Esophagus squamous epithelium (tissue), 5 donors: ENCODE measurements at regions not wholly inside any gene's neighbourhood (a gene's known extent, or its start where the extent isn't known, plus 50 kb on each side); places are given as distances from the start of the nearest gene placed in this dataset.
A peak's percentile ranks its signal among the peaks of the same experiment; 100 is the strongest.

Experiments
- DNase-seq: peaks from one replicate; lab custom pipeline; 2025; lab: John Stamatoyannopoulos, UW
- H3K27ac ChIP-seq, 4 donors: fragments of 200-600 bp; sonication (generic); one replicate each; pipeline ENCODE4 v1.5.1; 2016 to 2019; ENCODE audit warnings: mild to moderate bottlenecking in 1 of 4
- H3K27me3 ChIP-seq, 4 donors: fragments of 200-600 bp; sonication (generic); 1 replicate in 3 of 4; 2 replicates in 1 of 4; pipeline versions ENCODE4 v1.5.1 to v1.6.0; 2017 to 2021; ENCODE audit warnings: antibody characterized with exemption in 1 of 4
- H3K36me3 ChIP-seq, 3 donors: fragments of 200-600 bp; sonication (generic); one replicate each; pipeline ENCODE4 v1.5.1; 2016 to 2019
- H3K4me1 ChIP-seq, 3 donors: fragments of 200-600 bp; sonication (generic); one replicate each; pipeline ENCODE4 v1.5.1; 2017 to 2019
- H3K4me3 ChIP-seq, 4 donors: fragments of 200-600 bp; sonication (generic); 1 replicate in 3 of 4; 2 replicates in 1 of 4; pipeline ENCODE4 v1.5.1; 2016 to 2019; ENCODE audit warnings: mild to moderate bottlenecking in 2 of 4, moderate library complexity in 1 of 4
- H3K9me3 ChIP-seq, 3 donors: fragments of 200-600 bp; sonication (generic); one replicate each; pipeline ENCODE4 v1.5.1; 2016 to 2019
- POLR2A ChIP-seq, 4 donors: fragments of 450-650 bp; IDR thresholded peaks; one replicate each; pipeline ENCODE4 v1.6.1; 2017; ENCODE audit warnings: antibody characterized with exemption in 4 of 4, mild to moderate bottlenecking in 4 of 4, moderate library complexity in 3 of 4
- WGBS, 2 donors: methylation state at CpG; one replicate each; pipeline ENCODE4 v1.1.5; 2018; 5-methylcytosine and 5-hydroxymethylcytosine counted together
- intact Hi-C: fragments of 100-400 bp; cut with DNase I; formaldehyde crosslinking; loops from one replicate; pipeline ENCODE4 v1.15.0; 2022
- TF ChIP-seq, protein P1 (sequence below), 6 experiments: fragments of 450-650 bp in 4 of 6; fragments of 200-600 bp in 2 of 6; sonication (generic) in 2 of 6; IDR thresholded peaks; one replicate each; pipeline ENCODE4 v1.5.1; 2016 to 2019; ENCODE audit warnings: antibody characterized with exemption in 6 of 6, mild to moderate bottlenecking in 4 of 6, moderate library complexity in 4 of 6
- donor health status: DM: yes; HTN: yes; CAD: no.

DNA sequence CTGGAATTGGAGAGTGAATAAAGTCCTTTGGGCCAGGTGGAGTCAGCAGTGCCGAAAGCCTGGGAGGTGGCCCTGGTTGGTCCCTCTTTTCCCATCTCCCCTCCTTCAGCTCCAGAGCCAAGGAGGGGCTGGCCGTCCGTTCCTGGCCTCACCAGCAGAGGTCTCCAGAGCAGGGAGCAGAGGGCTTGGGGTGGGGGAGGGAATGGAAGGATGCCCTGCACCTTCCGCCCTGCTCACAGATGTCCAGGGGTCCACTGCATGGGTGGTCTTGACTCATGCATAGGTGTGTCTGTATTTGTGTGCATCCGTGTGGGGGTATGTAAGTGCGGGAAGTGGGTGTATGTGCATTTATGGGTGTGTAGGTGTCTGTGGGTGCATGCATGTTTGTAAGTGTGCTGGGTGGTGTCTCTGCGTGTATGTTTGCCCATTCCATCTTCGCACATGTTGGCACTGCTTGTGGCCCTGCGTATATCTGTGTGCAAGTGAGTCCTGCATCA is 201.8 kb downstream of the ZFP36L2 start:
- Histone ChIP-seq H3K9me3 (peaks cover 0 to 22% (median 6%) of the 10 kb centered on the region in 3 donors), H3K27me3 (no peaks in the 10 kb centered on the region), H3K4me3 (no peak overlapping the region), H3K27ac (peak overlapping the region in 1 of 4 donors; percentile 43), H3K36me3 (no peaks in the 10 kb centered on the region), H3K4me1 (peaks cover 0 to 32% (median 14%) of the 10 kb centered on the region in 3 donors)
- no peak for TF ChIP-seq POLR2A (IDR thresholded peaks at IDR 0.05)
- TF ChIP-seq, protein P1, sequence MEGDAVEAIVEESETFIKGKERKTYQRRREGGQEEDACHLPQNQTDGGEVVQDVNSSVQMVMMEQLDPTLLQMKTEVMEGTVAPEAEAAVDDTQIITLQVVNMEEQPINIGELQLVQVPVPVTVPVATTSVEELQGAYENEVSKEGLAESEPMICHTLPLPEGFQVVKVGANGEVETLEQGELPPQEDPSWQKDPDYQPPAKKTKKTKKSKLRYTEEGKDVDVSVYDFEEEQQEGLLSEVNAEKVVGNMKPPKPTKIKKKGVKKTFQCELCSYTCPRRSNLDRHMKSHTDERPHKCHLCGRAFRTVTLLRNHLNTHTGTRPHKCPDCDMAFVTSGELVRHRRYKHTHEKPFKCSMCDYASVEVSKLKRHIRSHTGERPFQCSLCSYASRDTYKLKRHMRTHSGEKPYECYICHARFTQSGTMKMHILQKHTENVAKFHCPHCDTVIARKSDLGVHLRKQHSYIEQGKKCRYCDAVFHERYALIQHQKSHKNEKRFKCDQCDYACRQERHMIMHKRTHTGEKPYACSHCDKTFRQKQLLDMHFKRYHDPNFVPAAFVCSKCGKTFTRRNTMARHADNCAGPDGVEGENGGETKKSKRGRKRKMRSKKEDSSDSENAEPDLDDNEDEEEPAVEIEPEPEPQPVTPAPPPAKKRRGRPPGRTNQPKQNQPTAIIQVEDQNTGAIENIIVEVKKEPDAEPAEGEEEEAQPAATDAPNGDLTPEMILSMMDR (IDR thresholded peaks at IDR 0.05) = peak; percentile 55 to 85 (median 72)
- DNase-seq = no peak
- 37 to 45% methylated on average over 7 to 9 of the region's 9 CpGs for WGBS, 2 donors
- intact Hi-C loops = no loop called here

DNA sequence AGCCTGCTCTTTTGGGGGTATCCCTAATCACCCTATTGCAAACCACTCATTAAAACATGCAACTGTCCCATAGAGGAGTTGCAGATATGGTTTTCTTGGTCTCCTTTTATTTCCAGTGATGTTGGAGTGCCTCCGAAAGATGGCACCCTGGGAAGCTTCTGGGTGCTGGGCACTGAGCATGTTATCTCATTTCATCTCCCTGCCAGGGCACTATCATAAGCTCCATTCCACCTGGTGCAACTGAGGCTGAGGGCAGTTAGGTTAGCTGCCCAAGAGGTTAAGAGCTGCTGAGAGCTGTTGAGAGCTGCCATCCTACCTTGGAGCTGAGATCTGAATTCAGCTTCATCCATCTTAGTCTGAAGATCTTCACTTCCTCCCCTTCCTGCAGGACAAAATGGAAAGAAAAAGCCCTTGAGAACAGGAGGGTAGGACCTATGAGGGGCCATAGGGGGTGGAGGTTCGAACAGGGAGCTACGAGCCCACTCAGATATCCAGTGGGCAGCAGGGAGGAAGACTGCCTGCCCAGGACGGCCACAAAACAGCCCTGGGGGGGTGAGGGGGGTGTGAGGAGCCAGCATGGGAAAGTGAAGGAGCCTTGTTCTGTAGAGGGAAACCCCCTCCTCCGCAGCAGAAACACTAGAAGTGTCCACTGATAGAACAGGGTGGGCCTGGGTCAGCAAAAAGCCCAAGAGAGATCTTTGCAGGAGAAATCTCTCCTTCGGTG is 202.5 kb downstream of the ZFP36L2 start:
- Histone ChIP-seq H3K36me3 (no peaks in the 10 kb centered on the region), H3K4me3 (no peak overlapping the region), H3K27me3 (no peaks in the 10 kb centered on the region), H3K27ac (peak overlapping the region in 1 of 4 donors; percentile 30), H3K4me1 (peaks cover 6 to 38% (median 14%) of the 10 kb centered on the region in 3 donors), H3K9me3 (peaks cover 0 to 22% (median 6%) of the 10 kb centered on the region in 3 donors)
- WGBS, 2 donors = 74 to 85% methylated on average over 5 to 6 of the region's 6 CpGs
- intact Hi-C loops = no loop called here
- TF ChIP-seq POLR2A (IDR thresholded peaks at IDR 0.05) = no peak
- DNase-seq = no peak

DNA sequence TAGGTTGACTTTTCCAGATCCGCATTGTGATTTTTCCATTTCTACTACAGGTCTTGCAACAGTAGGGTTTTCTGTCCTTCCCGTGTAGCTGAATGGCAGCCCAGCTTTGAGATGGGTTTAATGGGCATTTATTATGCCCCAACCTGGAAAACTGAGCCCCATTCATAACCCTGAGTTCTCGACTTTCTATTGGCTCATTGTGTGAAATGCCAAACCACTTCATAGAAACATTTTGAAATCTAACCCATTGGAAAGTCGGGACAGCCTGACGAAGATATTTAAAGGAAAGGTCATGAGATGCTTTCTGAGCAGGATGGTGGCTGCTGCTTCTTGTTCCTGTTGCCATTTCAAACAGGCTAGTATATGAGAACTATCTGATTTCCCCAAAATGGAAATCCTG is 203.5 kb downstream of the ZFP36L2 start:
- DNase-seq = no peak
- Histone ChIP-seq H3K4me3 (no peak overlapping the region), H3K9me3 (peaks cover 0 to 22% (median 6%) of the 10 kb centered on the region in 3 donors), H3K27ac (no peak overlapping the region), H3K4me1 (peaks cover 17 to 48% (median 23%) of the 10 kb centered on the region in 3 donors), H3K27me3 (no peaks in the 10 kb centered on the region), H3K36me3 (no peaks in the 10 kb centered on the region)
- TF ChIP-seq, protein P1 (IDR thresholded peaks at IDR 0.05) = no peak
- no peak for TF ChIP-seq POLR2A (IDR thresholded peaks at IDR 0.05)
- intact Hi-C loops = no loop called here
- 80 to 85% methylated on average over 5 of the region's 5 CpGs for WGBS, 2 donors

DNA sequence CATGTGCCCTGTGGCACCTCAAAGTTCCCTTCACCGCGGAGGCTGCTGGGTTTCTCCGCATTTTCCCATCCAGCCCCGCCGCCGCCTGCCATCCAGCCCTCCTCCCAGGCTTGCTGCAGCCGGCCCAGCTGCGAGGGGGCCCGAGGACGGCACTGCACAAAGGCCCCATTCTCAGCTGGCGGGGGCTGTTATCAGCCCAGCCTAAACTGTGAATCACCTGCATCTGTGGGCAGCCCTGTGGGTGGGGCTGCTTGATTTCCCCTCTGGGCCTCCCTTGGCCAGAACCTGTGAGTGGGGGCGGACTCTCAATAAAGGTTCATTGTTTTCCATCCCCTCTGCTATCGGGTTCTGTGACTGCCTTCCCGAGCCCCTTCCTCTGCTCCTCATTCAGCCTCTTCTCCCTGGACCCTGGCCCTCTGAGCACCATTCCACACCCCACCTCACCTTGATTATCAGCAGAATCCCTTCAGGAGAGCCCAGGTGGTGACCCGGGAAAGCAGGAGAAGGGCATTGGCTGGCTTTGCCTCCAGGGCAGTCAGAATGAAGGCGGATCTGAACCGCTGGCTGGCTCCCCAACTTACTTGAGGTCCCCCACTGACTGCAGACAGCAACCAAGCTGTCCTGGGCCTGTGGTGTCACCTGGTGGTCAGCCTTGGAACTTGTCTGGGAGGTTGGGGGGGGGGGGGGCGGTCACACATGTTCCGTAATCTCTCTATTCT is 204.5 kb downstream of the ZFP36L2 start:
- intact Hi-C loops = no loop called here
- Histone ChIP-seq H3K4me3 (no peak overlapping the region), H3K36me3 (no peaks in the 10 kb centered on the region), H3K27me3 (no peaks in the 10 kb centered on the region), H3K9me3 (peaks cover 0 to 22% (median 6%) of the 10 kb centered on the region in 3 donors), H3K4me1 (peaks cover 16 to 41% (median 18%) of the 10 kb centered on the region in 3 donors), H3K27ac (no peak overlapping the region)
- no peak for TF ChIP-seq POLR2A (IDR thresholded peaks at IDR 0.05)
- TF ChIP-seq, protein P1 (IDR thresholded peaks at IDR 0.05) = peak in 4 of 6 experiments; percentile 18 to 77 (median 42)
- DNase-seq = no peak
- 90 to 91% methylated on average over 6 to 12 of the region's 19 CpGs for WGBS, 2 donors

DNA sequence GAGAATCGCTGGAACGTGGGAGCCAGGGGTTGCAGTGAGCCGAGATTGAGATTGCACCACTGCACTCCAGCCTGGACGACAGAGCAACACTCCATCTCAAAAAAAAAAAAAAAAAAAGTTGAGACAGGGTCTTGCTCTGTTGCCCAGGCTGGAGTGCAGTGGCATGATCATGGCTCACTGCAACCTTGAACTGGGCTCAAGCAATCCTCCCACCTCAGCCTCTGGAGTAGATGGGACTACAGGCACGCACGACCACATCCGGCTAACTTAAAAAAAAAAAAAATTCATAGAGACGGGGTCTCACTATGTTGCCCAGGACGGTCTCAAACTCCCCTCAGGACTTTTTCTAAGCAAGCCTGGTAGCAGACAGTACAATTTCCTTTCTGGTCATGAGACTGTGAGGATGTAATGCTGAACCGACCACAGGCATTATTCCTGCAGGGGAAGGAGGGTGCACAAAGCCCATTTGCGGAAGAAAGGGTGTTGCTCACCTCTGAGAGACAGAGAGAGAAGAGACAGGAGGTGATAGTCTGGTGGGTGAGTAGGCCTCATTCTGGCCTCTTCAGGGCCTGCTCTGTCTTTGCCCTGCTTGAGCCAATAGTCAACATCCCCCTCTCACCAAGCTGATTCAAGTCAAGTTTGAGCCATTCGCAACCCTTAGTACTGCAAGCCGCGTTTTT is 205.3 kb downstream of the ZFP36L2 start:
- TF ChIP-seq POLR2A (IDR thresholded peaks at IDR 0.05) = no peak
- TF ChIP-seq, protein P1 (IDR thresholded peaks at IDR 0.05) = no peak
- no peak for DNase-seq
- no peaks in the 10 kb centered on the region for H3K27me3 ChIP-seq
- WGBS, 2 donors = 85 to 91% methylated on average over 11 to 14 of the region's 14 CpGs
- no peak overlapping the region for H3K4me3 ChIP-seq
- peaks cover 14 to 35% (median 18%) of the 10 kb centered on the region in 3 donors for H3K4me1 ChIP-seq
- H3K27ac ChIP-seq = no peak overlapping the region
- H3K36me3 ChIP-seq = no peaks in the 10 kb centered on the region
- intact Hi-C loops = no loop called here
- peaks cover 0 to 22% (median 6%) of the 10 kb centered on the region in 3 donors for H3K9me3 ChIP-seq
